ENCODE measurements at regions not wholly inside any gene's neighbourhood (a gene's known extent, or its start where the extent isn't known, plus 50 kb on each side); places are given as distances from the start of the nearest gene placed in this dataset.
"Not testable (repeated sequence)": the region's sequence is repeated elsewhere in the genome, so short reads cannot be mapped to it uniquely, and the experiment has no call there.

DNA sequence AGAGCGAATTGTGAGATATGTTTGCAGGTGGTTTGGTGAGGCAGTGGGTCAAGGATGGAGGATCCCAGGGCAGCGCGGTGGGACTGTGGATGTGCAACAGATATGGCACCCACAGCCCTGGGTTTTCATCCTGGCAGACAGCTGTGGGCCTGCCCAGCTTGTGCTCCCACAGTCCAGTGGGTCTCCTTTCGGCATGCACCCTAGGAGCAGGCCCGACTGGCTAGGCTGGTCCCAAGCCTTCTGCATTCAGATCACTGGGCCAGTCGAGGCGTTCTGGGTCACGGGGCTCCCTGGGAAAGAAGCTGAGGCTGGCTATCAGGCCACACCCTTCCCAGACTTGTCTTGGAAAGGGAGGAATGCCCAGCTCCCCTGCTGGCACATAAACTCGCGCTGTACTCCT, 2289.6 kb downstream of the ARAP2 start:
- DNase-seq: no peak
- no peak for TF ChIP-seq GATA1 (IDR thresholded peaks at IDR 0.05; ENCODE audit: low read depth, low read length)
- TF ChIP-seq POLR2A (IDR thresholded peaks at IDR 0.05; ENCODE audit: low read length): no peak

DNA sequence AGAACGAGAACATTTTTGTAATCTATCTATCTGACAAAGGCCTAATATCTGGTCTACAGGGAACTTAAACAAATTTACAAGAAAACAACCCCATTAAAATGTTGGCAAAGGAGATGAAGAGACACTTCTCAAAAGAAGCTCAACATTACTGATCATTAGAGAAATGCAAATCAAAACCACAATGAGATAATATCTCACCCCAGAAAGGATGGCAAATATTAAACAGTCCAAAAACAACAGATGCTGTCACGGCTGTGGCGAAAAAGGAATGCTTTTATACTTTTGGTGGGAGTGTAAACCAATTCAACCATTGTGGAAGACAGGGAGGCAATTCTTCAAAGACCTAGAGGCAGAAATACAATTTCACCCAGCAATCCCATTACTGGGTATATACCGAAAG, 2284.8 kb downstream of the ARAP2 start:
- no peak for TF ChIP-seq POLR2A (IDR thresholded peaks at IDR 0.05; ENCODE audit: low read length)
- no peak for TF ChIP-seq GATA1 (IDR thresholded peaks at IDR 0.05; ENCODE audit: low read depth, low read length)
- no peak for DNase-seq

DNA sequence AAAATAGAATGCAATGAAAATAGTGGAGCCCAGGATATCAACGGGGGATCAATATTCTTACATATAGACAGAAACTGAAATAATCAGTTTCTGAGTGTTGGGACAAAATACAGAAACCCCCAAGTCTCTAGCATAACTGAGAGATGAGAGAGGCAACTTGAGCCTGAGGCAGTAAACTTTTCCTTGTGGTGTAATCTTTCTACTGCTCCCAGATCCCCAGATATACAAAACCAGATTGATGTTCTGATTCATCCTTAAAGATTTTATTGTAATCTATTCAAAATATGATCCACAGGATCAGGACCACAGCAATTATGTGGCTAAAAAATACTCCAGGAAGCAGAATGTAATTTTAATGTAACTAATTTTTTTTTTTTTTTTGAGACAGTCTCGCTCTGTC, 2282.6 kb downstream of the ARAP2 start:
- TF ChIP-seq GATA1 (IDR thresholded peaks at IDR 0.05; ENCODE audit: low read depth, low read length) (no peak), POLR2A (IDR thresholded peaks at IDR 0.05; ENCODE audit: low read length) (no peak)

GRCh38 chr4:33966808-33967207, 2277.5 kb downstream of the ARAP2 start:
- TF ChIP-seq POLR2A (IDR thresholded peaks at IDR 0.05; ENCODE audit: low read length): no peak
- no peak for TF ChIP-seq GATA1 (IDR thresholded peaks at IDR 0.05; ENCODE audit: low read depth, low read length)
- DNase-seq: no peak

More for the DNA sequence above, 2282.6 kb downstream of the ARAP2 start:
- no peak for DNase-seq

GRCh38 chr4:33974270-33974669, 2270.0 kb downstream of the ARAP2 start:
- no peak for DNase-seq
- TF ChIP-seq POLR2A (IDR thresholded peaks at IDR 0.05; ENCODE audit: low read length) (no peak), GATA1 (IDR thresholded peaks at IDR 0.05; ENCODE audit: low read depth, low read length) (no peak)

- no peak for DNase-seq
These were observed 2268.3 kb downstream of the ARAP2 start for GRCh38 chr4:33975995-33976394.

GRCh38 chr4:33979781-33980180, 2264.5 kb downstream of the ARAP2 start:
- not testable (repeated sequence) for DNase-seq

More at GRCh38 chr4:33975995-33976394, 2268.3 kb downstream of the ARAP2 start:
- TF ChIP-seq POLR2A (IDR thresholded peaks at IDR 0.05; ENCODE audit: low read length) (no peak), GATA1 (IDR thresholded peaks at IDR 0.05; ENCODE audit: low read depth, low read length) (no peak)

DNA sequence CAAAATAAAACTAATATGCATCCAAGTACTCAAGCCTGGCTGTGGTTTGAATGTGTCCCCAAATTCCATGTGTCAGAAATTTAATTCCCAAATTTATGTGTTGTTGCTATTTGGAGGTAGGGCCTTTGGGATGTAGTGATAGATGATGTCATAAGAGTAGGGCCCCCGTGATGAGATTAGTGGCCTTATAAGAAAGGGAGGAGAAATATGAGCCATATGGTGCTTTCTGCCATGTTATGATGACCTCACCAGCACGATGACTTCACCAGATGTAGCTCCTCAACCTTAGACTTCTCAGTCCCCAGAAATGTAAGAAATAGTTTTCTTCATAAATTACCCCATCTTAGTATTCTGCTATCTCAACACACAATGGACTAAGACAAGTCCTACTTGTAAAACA, 2264.0 kb downstream of the ARAP2 start:
- no peak for TF ChIP-seq POLR2A (IDR thresholded peaks at IDR 0.05; ENCODE audit: low read length)
- no peak for TF ChIP-seq GATA1 (IDR thresholded peaks at IDR 0.05; ENCODE audit: low read depth, low read length)
- DNase-seq: no peak

GRCh38 chr4:33989820-33990443, 2254.4 kb downstream of the ARAP2 start:
- TF ChIP-seq POLR2A (IDR thresholded peaks at IDR 0.05; ENCODE audit: low read length) (no peak), GATA1 (IDR thresholded peaks at IDR 0.05; ENCODE audit: low read depth, low read length) (no peak)
- DNase-seq: no peak

DNA sequence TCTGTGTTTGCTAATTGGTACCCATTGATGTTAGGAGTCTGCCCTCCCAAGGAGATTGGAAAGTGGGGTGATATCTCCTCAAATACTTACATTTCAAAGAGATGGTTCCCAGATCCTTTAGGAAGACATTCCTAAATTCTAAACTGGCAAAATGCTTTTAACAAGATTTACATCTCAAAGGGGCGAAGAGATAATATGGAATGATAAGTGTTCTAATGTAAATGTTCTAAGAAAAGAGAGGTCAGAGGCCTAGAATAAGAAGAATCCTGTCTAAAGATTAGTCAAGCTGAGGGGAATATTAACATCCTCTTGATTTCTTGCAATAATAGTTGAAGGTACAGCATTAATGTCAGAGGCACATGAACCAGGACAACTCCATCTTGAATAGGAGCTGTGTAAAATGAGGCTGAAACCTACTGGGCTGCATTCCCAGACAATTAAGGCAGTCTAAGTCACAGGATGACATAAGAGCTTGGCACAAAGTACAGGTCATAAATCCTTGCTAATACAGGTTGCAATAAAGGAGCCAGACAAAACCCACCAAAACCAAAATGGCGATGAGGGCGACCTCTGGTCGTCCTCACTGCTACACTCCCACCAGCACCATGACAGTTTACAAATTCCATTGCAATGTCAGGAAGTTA, 2248.1 kb downstream of the ARAP2 start:
- no peak for TF ChIP-seq GATA1 (IDR thresholded peaks at IDR 0.05; ENCODE audit: low read depth, low read length)
- no peak for TF ChIP-seq POLR2A (IDR thresholded peaks at IDR 0.05; ENCODE audit: low read length)
- DNase-seq: no peak

DNA sequence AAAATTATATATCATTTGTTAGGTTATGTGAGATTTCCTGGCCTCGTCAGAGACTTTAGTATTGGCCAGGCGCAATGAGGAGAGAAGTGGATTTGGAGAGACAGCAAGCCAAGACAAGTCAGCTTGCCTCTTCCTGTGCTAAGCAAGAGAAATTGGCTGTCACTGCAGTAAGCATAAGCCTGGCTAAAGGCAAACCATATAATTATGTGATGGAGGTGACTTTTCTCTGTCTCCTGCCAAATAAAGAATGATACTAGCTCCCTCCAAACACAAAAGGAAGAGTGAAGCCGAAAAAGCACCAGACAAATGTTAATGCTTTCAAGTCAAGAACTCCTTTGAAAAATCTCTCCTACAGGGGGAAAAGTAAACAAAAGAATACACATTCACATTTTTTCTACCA, 2246.0 kb downstream of the ARAP2 start:
- no peak for TF ChIP-seq GATA1 (IDR thresholded peaks at IDR 0.05; ENCODE audit: low read depth, low read length)
- TF ChIP-seq POLR2A (IDR thresholded peaks at IDR 0.05; ENCODE audit: low read length): no peak
- DNase-seq: no peak

GRCh38 chr4:34000356-34000755, 2244.0 kb downstream of the ARAP2 start:
- DNase-seq: no peak
- no peak for TF ChIP-seq POLR2A (IDR thresholded peaks at IDR 0.05; ENCODE audit: low read length)
- TF ChIP-seq GATA1 (IDR thresholded peaks at IDR 0.05; ENCODE audit: low read depth, low read length): no peak

DNA sequence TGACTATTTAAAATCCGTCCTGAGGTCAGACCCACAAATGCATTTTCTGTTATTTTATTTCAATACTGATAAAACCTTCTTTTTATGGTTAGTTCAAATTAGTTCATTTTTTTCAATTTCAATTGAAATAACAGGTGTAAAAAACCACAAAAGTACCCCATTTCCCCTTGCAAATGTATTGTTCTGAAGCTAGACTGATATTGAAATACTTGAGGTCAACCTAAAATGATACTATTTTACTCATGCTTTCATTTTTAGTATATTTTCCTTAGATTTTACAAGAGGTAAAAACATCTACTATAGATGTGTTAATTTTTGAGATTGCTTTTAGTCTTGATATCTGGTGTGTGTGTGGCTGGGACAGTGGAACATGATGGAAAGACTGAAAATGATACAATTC, 2237.8 kb downstream of the ARAP2 start:
- DNase-seq: not testable (repeated sequence)

DNA sequence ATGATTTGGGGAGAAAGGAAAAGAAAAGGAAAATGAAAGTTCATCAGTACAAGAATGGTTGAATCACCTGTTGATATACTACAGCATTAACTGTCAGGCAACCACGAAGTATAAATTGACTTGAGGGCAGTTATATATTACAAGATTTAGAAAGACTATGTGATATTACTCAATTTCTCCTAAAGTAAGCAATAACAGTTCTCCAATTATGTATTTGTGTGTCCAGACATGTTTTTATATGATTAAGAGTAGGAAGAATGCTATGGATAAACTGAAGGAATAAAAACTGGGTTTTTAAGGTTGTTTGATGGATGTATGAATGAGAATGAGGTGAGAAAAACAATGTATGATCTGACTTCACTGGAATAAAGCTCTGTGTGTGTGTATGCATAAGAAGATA, 2234.4 kb downstream of the ARAP2 start:
- no peak for TF ChIP-seq POLR2A (IDR thresholded peaks at IDR 0.05; ENCODE audit: low read length)
- TF ChIP-seq GATA1 (IDR thresholded peaks at IDR 0.05; ENCODE audit: low read depth, low read length): no peak
- DNase-seq: no peak

GRCh38 chr4:34010751-34011519, 2233.4 kb downstream of the ARAP2 start:
- TF ChIP-seq POLR2A (IDR thresholded peaks at IDR 0.05; ENCODE audit: low read length): no peak

More at GRCh38 chr4:34010751-34011519, 2233.4 kb downstream of the ARAP2 start:
- no peak for DNase-seq
